Chondrocyte (in vitro differentiated cells): ENCODE measurements at regions not wholly inside any gene's neighbourhood (a gene's known extent, or its start where the extent isn't known, plus 50 kb on each side); places are given as distances from the start of the nearest gene placed in this dataset.

Source experiments
- DNase-seq: peaks from one replicate; pipeline ENCODE4 v3.0.0; 2021; ENCODE audit warnings: mixed read lengths, low spot score
- H3K27ac Mint-ChIP-seq: one replicate; pipeline ENCODE4 v1.8.0; 2021; ENCODE audit warnings: mild to moderate bottlenecking, moderate library complexity, mixed read lengths; ENCODE audit not compliant: unreplicated experiment
- H3K27me3 Mint-ChIP-seq: 2 replicates; pipeline ENCODE4 v1.8.0; 2021; ENCODE audit warnings: low read depth, mixed read lengths
- H3K36me3 Mint-ChIP-seq: 2 replicates; pipeline ENCODE4 v1.8.0; 2021; ENCODE audit warnings: low read depth, mixed read lengths
- H3K4me1 Mint-ChIP-seq: 2 replicates; pipeline ENCODE4 v1.8.0; 2021; ENCODE audit warnings: low read depth, mild to moderate bottlenecking, mixed read lengths
- H3K4me3 Mint-ChIP-seq: one replicate; pipeline ENCODE4 v1.8.0; 2021; ENCODE audit warnings: mild to moderate bottlenecking, moderate library complexity, mixed read lengths; ENCODE audit not compliant: unreplicated experiment
- H3K9me3 Mint-ChIP-seq: 2 replicates; pipeline ENCODE4 v1.8.0; 2021; ENCODE audit warnings: low read depth, mixed read lengths
- TF ChIP-seq, protein P1 (sequence below): fragments of 200-600 bp; sonication (generic); IDR thresholded peaks from 2 replicates; pipeline ENCODE4 v1.5.0; 2021; ENCODE audit warnings: antibody characterized with exemption, mild to moderate bottlenecking, moderate library complexity

DNA sequence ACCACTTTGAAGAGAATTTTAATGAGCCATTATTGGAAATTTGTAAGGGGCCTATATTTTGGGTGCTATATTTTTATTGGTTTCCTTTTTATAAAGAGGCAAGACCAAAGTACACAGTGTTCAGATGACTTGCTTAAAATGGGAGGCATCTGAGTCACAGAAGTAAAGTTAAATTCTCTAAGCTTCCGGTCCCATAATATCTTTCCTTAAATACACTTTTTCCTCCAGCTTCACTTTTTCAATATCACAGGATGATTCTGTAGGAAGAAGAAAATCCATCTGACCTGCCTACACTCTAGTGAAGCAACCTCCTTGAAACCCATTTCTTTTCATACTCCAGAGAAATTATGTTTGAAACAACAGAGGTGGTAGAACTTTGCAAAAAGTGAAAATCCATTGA lies 274.0 kb downstream of the PIK3R1 start:
- TF ChIP-seq, protein P1, sequence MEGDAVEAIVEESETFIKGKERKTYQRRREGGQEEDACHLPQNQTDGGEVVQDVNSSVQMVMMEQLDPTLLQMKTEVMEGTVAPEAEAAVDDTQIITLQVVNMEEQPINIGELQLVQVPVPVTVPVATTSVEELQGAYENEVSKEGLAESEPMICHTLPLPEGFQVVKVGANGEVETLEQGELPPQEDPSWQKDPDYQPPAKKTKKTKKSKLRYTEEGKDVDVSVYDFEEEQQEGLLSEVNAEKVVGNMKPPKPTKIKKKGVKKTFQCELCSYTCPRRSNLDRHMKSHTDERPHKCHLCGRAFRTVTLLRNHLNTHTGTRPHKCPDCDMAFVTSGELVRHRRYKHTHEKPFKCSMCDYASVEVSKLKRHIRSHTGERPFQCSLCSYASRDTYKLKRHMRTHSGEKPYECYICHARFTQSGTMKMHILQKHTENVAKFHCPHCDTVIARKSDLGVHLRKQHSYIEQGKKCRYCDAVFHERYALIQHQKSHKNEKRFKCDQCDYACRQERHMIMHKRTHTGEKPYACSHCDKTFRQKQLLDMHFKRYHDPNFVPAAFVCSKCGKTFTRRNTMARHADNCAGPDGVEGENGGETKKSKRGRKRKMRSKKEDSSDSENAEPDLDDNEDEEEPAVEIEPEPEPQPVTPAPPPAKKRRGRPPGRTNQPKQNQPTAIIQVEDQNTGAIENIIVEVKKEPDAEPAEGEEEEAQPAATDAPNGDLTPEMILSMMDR = no peak
- Mint-ChIP-seq H3K27me3 (no peaks in the 10 kb centered on the region), H3K36me3 (peaks cover 3% of the 10 kb centered on the region), H3K4me1 (no peaks in the 10 kb centered on the region), H3K27ac (no peak overlapping the region), H3K9me3 (peaks cover 12% of the 10 kb centered on the region), H3K4me3 (no peak overlapping the region)
- DNase-seq = no peak

DNA sequence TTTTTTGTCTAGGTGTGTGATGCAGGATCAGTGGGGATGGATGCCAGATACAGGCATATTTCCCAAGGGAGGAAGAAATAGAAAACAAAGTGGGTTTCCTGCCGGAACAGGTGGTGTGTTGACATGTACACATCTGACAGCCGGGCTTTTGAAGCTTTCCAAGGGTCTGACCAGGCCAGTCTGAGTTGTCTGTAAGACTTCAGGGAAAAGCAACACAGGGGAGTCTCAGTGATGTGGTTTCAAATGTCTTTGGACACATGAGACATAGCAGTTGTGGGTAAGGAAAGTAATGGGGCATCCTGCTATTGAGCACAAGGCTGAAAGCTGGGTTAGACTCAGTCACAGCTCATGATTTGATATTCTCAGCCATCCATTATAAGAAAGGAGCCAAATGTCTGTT lies 274.9 kb downstream of the PIK3R1 start:
- no peak for DNase-seq
- TF ChIP-seq, protein P1 = no peak
- peaks cover 3% of the 10 kb centered on the region for H3K36me3 Mint-ChIP-seq
- peaks cover 12% of the 10 kb centered on the region for H3K9me3 Mint-ChIP-seq
- no peak overlapping the region for H3K4me3 Mint-ChIP-seq
- no peaks in the 10 kb centered on the region for H3K27me3 Mint-ChIP-seq
- no peaks in the 10 kb centered on the region for H3K4me1 Mint-ChIP-seq
- H3K27ac Mint-ChIP-seq = no peak overlapping the region

DNA sequence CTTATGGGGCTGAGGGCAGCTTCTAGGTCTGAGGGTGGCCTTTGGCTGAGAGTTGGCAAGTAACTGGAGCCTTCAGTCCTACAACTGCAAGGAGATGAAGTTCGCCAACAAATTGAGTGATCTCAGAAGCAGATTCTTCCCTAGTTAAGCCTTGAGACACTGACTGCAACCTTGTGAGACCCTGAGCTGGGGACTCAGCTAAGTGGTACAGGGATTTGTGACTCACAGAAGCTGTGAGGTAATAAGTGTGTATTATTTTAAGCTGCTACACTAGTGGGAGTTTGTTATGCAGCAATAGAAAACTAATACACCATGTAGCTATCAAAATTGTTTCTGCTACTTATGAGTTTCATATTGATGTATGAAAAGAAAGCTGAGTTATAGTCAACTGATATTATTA lies 279.2 kb downstream of the PIK3R1 start:
- DNase-seq = no peak
- H3K27me3 Mint-ChIP-seq = no peaks in the 10 kb centered on the region
- no peak overlapping the region for H3K4me3 Mint-ChIP-seq
- peaks cover 13% of the 10 kb centered on the region for H3K9me3 Mint-ChIP-seq
- H3K4me1 Mint-ChIP-seq = peaks cover under 1% of the 10 kb centered on the region
- H3K36me3 Mint-ChIP-seq = peaks cover 2% of the 10 kb centered on the region
- TF ChIP-seq, protein P1 = no peak
- no peak overlapping the region for H3K27ac Mint-ChIP-seq

DNA sequence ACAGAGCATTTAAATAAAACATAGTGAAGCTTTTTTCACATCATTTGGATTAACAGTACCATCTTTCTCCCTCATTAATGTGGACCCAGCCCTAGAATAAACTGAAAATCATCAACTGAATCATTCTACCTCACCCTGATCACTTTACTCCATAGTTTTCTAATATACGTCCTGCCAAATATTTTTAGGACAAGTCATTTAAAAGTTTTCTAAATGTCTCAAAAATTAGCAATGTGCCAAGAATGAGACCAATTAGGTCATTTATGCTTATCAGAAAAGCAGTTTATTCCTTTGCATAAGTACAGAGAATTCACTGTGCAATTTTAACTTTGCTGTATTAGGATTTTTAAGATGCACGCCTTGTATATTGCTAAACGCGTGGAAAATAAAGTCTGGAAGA lies 284.4 kb downstream of the PIK3R1 start:
- peaks cover 16% of the 10 kb centered on the region for H3K4me1 Mint-ChIP-seq
- H3K27me3 Mint-ChIP-seq = no peaks in the 10 kb centered on the region
- H3K36me3 Mint-ChIP-seq = peaks cover 2% of the 10 kb centered on the region
- H3K4me3 Mint-ChIP-seq = no peak overlapping the region
- no peak for DNase-seq
- TF ChIP-seq, protein P1 = no peak
- H3K9me3 Mint-ChIP-seq = peaks cover 13% of the 10 kb centered on the region
- no peak overlapping the region for H3K27ac Mint-ChIP-seq

DNA sequence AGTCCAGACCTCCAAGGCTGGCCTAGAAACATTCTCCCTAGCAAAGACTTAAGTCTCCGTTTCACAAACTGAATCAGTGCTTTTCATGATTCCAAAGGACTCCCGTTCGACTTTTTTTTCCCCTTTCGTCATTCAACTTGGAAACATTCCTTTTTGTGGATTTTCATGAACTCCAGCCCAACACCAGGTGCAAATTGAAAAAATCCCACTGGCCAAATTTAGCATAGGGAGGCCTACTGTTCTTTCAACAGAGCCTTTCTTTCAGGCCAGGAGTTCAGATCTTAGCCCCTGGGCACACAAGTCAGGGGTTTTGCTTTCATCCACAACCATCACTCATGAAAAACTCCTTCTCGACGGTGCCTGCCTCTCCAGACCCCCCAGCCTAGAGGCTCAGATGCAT lies 285.3 kb downstream of the PIK3R1 start:
- DNase-seq = no peak
- Mint-ChIP-seq H3K9me3 (peaks cover 13% of the 10 kb centered on the region), H3K4me1 (peaks cover 22% of the 10 kb centered on the region), H3K27ac (no peak overlapping the region), H3K4me3 (no peak overlapping the region), H3K27me3 (no peaks in the 10 kb centered on the region), H3K36me3 (peaks cover 2% of the 10 kb centered on the region)
- TF ChIP-seq, protein P1 = no peak
